Adrenal gland (tissue), 9 donors: ENCODE measurements at regions not wholly inside any gene's neighbourhood (a gene's known extent, or its start where the extent isn't known, plus 50 kb on each side); places are given as distances from the start of the nearest gene placed in this dataset.

Experiments
- DNase-seq, 7 donors: peaks; one replicate each; pipeline ENCODE4 v3.0.0-alpha.2; 2019 to 2020
- H3K27ac ChIP-seq, 5 donors: fragments of 200-600 bp; sonication (generic) in 4 of 5; 1 replicate in 3 of 5; 2 replicates in 2 of 5; pipeline versions ENCODE4 v1.5.1 to v1.8.0; 2016 to 2020; ENCODE audit warnings: mild to moderate bottlenecking in 1 of 5
- H3K27me3 ChIP-seq: fragments of 200-600 bp; 2 replicates; pipeline ENCODE4 v1.8.0; 2021
- H3K36me3 ChIP-seq, 2 donors: fragments of 200-600 bp; replicated peaks in 1 of 2; 1 replicate in 1 of 2; 2 replicates in 1 of 2; pipeline versions ENCODE4 v1.5.1 to v1.8.0; 2018 to 2022
- H3K4me1 ChIP-seq, 2 donors: fragments of 200-600 bp; replicated peaks in 1 of 2; 1 replicate in 1 of 2; 2 replicates in 1 of 2; pipeline versions ENCODE4 v1.5.1 to v1.8.0; 2018 to 2021
- H3K4me3 ChIP-seq, 4 donors: fragments of 200-600 bp; sonication (generic) in 3 of 4; one replicate each; pipeline ENCODE4 v1.5.1; 2016 to 2018
- H3K9me3 ChIP-seq, 3 donors: fragments of 200-600 bp; sonication (generic) in 1 of 3; replicated peaks in 1 of 3; 1 replicate in 2 of 3; 2 replicates in 1 of 3; pipeline versions ENCODE4 v1.5.1 to v1.8.0; 2016 to 2021
- CTCF ChIP-seq, 6 experiments: fragments of 450-650 bp in 4 of 6; fragments of 200-600 bp in 2 of 6; sonication (generic) in 1 of 6; IDR thresholded peaks; 1 replicate in 5 of 6; 2 replicates in 1 of 6; pipeline versions ENCODE4 v1.5.1 to v1.8.0; 2016 to 2021; ENCODE audit warnings: antibody characterized with exemption in 6 of 6, mild to moderate bottlenecking in 2 of 6, moderate library complexity in 1 of 6
- POLR2A ChIP-seq, 2 donors: fragments of 450-650 bp; IDR thresholded peaks; one replicate each; pipeline ENCODE4 v1.6.1; 2017; ENCODE audit warnings: antibody characterized with exemption in 2 of 2, mild to moderate bottlenecking in 2 of 2, moderate library complexity in 1 of 2
- WGBS, 4 donors: extraction: QIAGEN DNeasy Blood & Tissue Kit in 2 of 4; methylation state at CpG; one replicate each; pipeline versions ENCODE4 v1.1.5 to v1.1.7; 2013 to 2017; 5-methylcytosine and 5-hydroxymethylcytosine counted together
- intact Hi-C, 2 donors: fragments of 100-400 bp; cut with DNase I; formaldehyde crosslinking; loops; one replicate each; pipeline versions ENCODE4 v1.14.1 to v1.15.0; 2022 to 2023
- donor health status: healthy with polysubstance abuse.
- donor health status: Bipolar disorder and iron deficiency.
- donor health status: DM: yes; HTN: yes; CAD: no.
- donor health status: DM: no; HTN: no; CAD: no.
- donor health status: DM: no; HTN: no; CAD: no.

- Histone ChIP-seq H3K9me3 (no peaks in the 10 kb centered on the region), H3K27me3 (no peaks in the 10 kb centered on the region), H3K4me3 (no peak overlapping the region), H3K27ac (no peak overlapping the region), H3K36me3 (no peaks in the 10 kb centered on the region), H3K4me1 (peaks cover 0 to 7% of the 10 kb centered on the region in 2 donors)
- DNase-seq, result no peak
- intact Hi-C loops, result no loop called here
- 73 to 84% (median 75%) methylated on average over 4 of the region's 4 CpGs for WGBS, 4 donors
- TF ChIP-seq CTCF (IDR thresholded peaks at IDR 0.05), result no peak
- TF ChIP-seq POLR2A (IDR thresholded peaks at IDR 0.05), result no peak
These were observed 187.5 kb upstream of the CDH11 start for GRCh38 chr16:65309354-65309753.

- no peak overlapping the region for H3K27ac ChIP-seq
- H3K36me3 ChIP-seq, result no peaks in the 10 kb centered on the region
- no peak overlapping the region for H3K4me3 ChIP-seq
- WGBS, 4 donors, result 77 to 81% (median 78%) methylated on average over 2 of the region's 2 CpGs
- no peak for TF ChIP-seq POLR2A (IDR thresholded peaks at IDR 0.05)
- no peak for TF ChIP-seq CTCF (IDR thresholded peaks at IDR 0.05)
- intact Hi-C loops, result no loop called here
- no peaks in the 10 kb centered on the region for H3K9me3 ChIP-seq
- peaks cover 0 to 7% of the 10 kb centered on the region in 2 donors for H3K4me1 ChIP-seq
- no peaks in the 10 kb centered on the region for H3K27me3 ChIP-seq
- DNase-seq, result no peak
These were observed 186.6 kb upstream of the CDH11 start for GRCh38 chr16:65308506-65308905.

GRCh38 chr16:65307286-65307685 lies 185.4 kb upstream of the CDH11 start:
- DNase-seq, result no peak
- WGBS, 4 donors, result 81 to 91% (median 85%) methylated on average over 5 of the region's 5 CpGs
- Histone ChIP-seq H3K4me3 (no peak overlapping the region), H3K36me3 (no peaks in the 10 kb centered on the region), H3K27me3 (no peaks in the 10 kb centered on the region), H3K27ac (no peak overlapping the region), H3K9me3 (no peaks in the 10 kb centered on the region), H3K4me1 (peaks cover 0 to 3% of the 10 kb centered on the region in 2 donors)
- intact Hi-C loops, result no loop called here
- TF ChIP-seq POLR2A (IDR thresholded peaks at IDR 0.05) (no peak), CTCF (IDR thresholded peaks at IDR 0.05) (no peak)

GRCh38 chr16:65306722-65307121 lies 184.9 kb upstream of the CDH11 start:
- Histone ChIP-seq H3K4me1 (no peaks in the 10 kb centered on the region), H3K9me3 (no peaks in the 10 kb centered on the region), H3K36me3 (no peaks in the 10 kb centered on the region), H3K27me3 (no peaks in the 10 kb centered on the region), H3K27ac (no peak overlapping the region), H3K4me3 (no peak overlapping the region)
- no peak for TF ChIP-seq CTCF (IDR thresholded peaks at IDR 0.05)
- no peak for TF ChIP-seq POLR2A (IDR thresholded peaks at IDR 0.05)
- intact Hi-C loops, result no loop called here
- no peak for DNase-seq
- 45 to 71% (median 59%) methylated on average over 2 of the region's 2 CpGs for WGBS, 4 donors
